ENCODE measurements at regions not wholly inside any gene's neighbourhood (a gene's known extent, or its start where the extent isn't known, plus 50 kb on each side); places are given as distances from the start of the nearest gene placed in this dataset.
"Not testable (repeated sequence)": the region's sequence is repeated elsewhere in the genome, so short reads cannot be mapped to it uniquely, and the experiment has no call there.

DNA sequence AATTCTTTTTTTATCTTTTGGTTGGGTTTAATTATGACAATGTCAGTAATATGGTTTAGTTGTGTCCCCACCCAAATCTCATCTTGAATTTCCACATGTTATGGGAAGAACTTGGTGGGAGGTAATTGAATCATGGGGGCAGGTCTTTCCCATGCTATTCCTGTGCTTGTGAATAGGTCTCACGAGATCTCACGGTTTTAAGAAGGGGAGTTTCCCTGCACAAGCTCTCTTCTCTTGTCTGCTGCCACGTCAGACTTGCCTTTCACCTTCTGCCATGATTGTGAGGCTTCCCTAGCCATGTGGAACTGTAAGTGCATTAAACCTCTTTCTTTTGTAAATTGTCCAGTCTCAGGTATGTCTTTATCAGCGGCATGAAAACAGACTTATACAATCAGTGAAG, 61.7 kb upstream of the IFNE start:
- TF ChIP-seq, protein P1, sequence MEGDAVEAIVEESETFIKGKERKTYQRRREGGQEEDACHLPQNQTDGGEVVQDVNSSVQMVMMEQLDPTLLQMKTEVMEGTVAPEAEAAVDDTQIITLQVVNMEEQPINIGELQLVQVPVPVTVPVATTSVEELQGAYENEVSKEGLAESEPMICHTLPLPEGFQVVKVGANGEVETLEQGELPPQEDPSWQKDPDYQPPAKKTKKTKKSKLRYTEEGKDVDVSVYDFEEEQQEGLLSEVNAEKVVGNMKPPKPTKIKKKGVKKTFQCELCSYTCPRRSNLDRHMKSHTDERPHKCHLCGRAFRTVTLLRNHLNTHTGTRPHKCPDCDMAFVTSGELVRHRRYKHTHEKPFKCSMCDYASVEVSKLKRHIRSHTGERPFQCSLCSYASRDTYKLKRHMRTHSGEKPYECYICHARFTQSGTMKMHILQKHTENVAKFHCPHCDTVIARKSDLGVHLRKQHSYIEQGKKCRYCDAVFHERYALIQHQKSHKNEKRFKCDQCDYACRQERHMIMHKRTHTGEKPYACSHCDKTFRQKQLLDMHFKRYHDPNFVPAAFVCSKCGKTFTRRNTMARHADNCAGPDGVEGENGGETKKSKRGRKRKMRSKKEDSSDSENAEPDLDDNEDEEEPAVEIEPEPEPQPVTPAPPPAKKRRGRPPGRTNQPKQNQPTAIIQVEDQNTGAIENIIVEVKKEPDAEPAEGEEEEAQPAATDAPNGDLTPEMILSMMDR (conservative IDR thresholded peaks at IDR 0.05), result not testable (repeated sequence)
- TF ChIP-seq ZFX (IDR thresholded peaks at IDR 0.05), result not testable (repeated sequence)
